SU-DHL-6 (cell line): ENCODE measurements at regions not wholly inside any gene's neighbourhood (a gene's known extent, or its start where the extent isn't known, plus 50 kb on each side); places are given as distances from the start of the nearest gene placed in this dataset.

ENCODE experiments used
- CTCF ChIP-seq: fragments of 200-600 bp; sonication (generic); IDR thresholded peaks from one replicate; pipeline ENCODE4 v1.5.1; 2017; ENCODE audit warnings: antibody characterized with exemption, mild to moderate bottlenecking, low read length, moderate library complexity; ENCODE audit not compliant: insufficient read depth, poor library complexity, severe bottlenecking
- EZH2phosphoT487 ChIP-seq: fragments of 200-600 bp; sonication (generic), shearing (Covaris generic); conservative IDR thresholded peaks from 2 replicates; pipeline ENCODE4 v1.6.1; 2018; ENCODE audit warnings: mild to moderate bottlenecking, antibody characterized with exemption, low read length, moderate library complexity, mixed read lengths

GRCh38 chr20:48094196-48094749 is 309.0 kb upstream of the SULF2 start:
- TF ChIP-seq CTCF = no peak
- TF ChIP-seq EZH2phosphoT487 = no peak
